Thyroid gland (tissue), 4 donors: ENCODE measurements at regions not wholly inside any gene's neighbourhood (a gene's known extent, or its start where the extent isn't known, plus 50 kb on each side); places are given as distances from the start of the nearest gene placed in this dataset.

ENCODE experiments used
- DNase-seq, 2 donors: peaks; one replicate each; pipeline ENCODE4 v3.0.0-alpha.2; 2019
- H3K27ac ChIP-seq, 3 donors: fragments of 200-600 bp; sonication (generic); 1 replicate in 2 of 3; 2 replicates in 1 of 3; pipeline ENCODE4 v1.5.1; 2016 to 2019; ENCODE audit warnings: mild to moderate bottlenecking in 1 of 3, moderate library complexity in 1 of 3
- H3K27me3 ChIP-seq: fragments of 200-600 bp; sonication (generic); one replicate; pipeline ENCODE4 v1.5.1; 2019
- H3K36me3 ChIP-seq, 2 donors: fragments of 200-600 bp; sonication (generic); one replicate each; pipeline ENCODE4 v1.5.1; 2016 to 2019
- H3K4me1 ChIP-seq, 2 donors: fragments of 200-600 bp; sonication (generic); one replicate each; pipeline ENCODE4 v1.5.1; 2017 to 2019
- H3K4me3 ChIP-seq, 3 donors: fragments of 200-600 bp; sonication (generic); replicated peaks in 1 of 3; 1 replicate in 2 of 3; 2 replicates in 1 of 3; pipeline ENCODE4 v1.5.1; 2016; ENCODE audit warnings: mild to moderate bottlenecking in 1 of 3
- H3K9me3 ChIP-seq: fragments of 200-600 bp; sonication (generic); one replicate; pipeline ENCODE4 v1.5.1; 2017
- POLR2A ChIP-seq, 2 donors: fragments of 450-650 bp; IDR thresholded peaks; one replicate each; pipeline ENCODE4 v1.6.1; 2017; ENCODE audit warnings: antibody characterized with exemption in 2 of 2, mild to moderate bottlenecking in 2 of 2, moderate library complexity in 1 of 2
- WGBS, 2 donors: methylation state at CpG; one replicate each; pipeline ENCODE4 v1.1.5; 2017; 5-methylcytosine and 5-hydroxymethylcytosine counted together
- intact Hi-C: fragments of 100-400 bp; cut with DNase I; formaldehyde crosslinking; loops from one replicate; pipeline ENCODE4 v1.15.1; 2023
- TF ChIP-seq, protein P1 (sequence below), 6 experiments: fragments of 200-600 bp in 3 of 6; fragments of 450-650 bp in 3 of 6; sonication (generic) in 3 of 6; IDR thresholded peaks; one replicate each; pipeline ENCODE4 v1.5.1; 2016 to 2019; ENCODE audit warnings: antibody characterized with exemption in 6 of 6, mild to moderate bottlenecking in 2 of 6, inconsistent platforms in 1 of 6, moderate library complexity in 1 of 6

DNA sequence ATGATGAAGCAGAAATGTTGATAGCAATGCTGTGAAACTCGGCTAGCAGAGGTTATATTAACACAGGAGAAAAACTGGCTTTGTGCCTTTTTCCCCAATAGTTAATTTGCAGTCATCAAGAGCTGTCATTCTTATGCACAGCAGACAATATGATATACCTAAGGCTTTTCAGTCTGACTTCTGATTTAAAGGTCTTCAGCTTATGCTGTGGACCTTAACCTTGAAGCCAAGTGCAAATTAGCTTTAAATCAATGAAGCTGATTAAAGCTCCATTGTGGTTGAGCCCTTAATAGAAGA is 171.6 kb upstream of the ID4 start:
- Histone ChIP-seq H3K36me3 (no peaks in the 10 kb centered on the region), H3K27me3 (no peaks in the 10 kb centered on the region), H3K4me3 (no peak overlapping the region), H3K27ac (no peak overlapping the region), H3K9me3 (no peaks in the 10 kb centered on the region), H3K4me1 (peaks cover 0 to 7% of the 10 kb centered on the region in 2 donors)
- no peak for DNase-seq
- intact Hi-C loops: no loop called here
- WGBS, 2 donors: 13 to 15% methylated on average over 1 of the region's 1 CpG
- no peak for TF ChIP-seq POLR2A (IDR thresholded peaks at IDR 0.05)
- TF ChIP-seq, protein P1, sequence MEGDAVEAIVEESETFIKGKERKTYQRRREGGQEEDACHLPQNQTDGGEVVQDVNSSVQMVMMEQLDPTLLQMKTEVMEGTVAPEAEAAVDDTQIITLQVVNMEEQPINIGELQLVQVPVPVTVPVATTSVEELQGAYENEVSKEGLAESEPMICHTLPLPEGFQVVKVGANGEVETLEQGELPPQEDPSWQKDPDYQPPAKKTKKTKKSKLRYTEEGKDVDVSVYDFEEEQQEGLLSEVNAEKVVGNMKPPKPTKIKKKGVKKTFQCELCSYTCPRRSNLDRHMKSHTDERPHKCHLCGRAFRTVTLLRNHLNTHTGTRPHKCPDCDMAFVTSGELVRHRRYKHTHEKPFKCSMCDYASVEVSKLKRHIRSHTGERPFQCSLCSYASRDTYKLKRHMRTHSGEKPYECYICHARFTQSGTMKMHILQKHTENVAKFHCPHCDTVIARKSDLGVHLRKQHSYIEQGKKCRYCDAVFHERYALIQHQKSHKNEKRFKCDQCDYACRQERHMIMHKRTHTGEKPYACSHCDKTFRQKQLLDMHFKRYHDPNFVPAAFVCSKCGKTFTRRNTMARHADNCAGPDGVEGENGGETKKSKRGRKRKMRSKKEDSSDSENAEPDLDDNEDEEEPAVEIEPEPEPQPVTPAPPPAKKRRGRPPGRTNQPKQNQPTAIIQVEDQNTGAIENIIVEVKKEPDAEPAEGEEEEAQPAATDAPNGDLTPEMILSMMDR (IDR thresholded peaks at IDR 0.05): no peak

GRCh38 chr6:19668710-19669109 is 168.5 kb upstream of the ID4 start:
- DNase-seq: no peak
- Histone ChIP-seq H3K36me3 (no peaks in the 10 kb centered on the region), H3K27me3 (no peaks in the 10 kb centered on the region), H3K9me3 (no peaks in the 10 kb centered on the region), H3K27ac (no peak overlapping the region), H3K4me1 (peaks cover 0 to 7% of the 10 kb centered on the region in 2 donors), H3K4me3 (no peak overlapping the region)
- intact Hi-C loops: no loop called here
- TF ChIP-seq POLR2A (IDR thresholded peaks at IDR 0.05): no peak
- TF ChIP-seq, protein P1 (IDR thresholded peaks at IDR 0.05): no peak

DNA sequence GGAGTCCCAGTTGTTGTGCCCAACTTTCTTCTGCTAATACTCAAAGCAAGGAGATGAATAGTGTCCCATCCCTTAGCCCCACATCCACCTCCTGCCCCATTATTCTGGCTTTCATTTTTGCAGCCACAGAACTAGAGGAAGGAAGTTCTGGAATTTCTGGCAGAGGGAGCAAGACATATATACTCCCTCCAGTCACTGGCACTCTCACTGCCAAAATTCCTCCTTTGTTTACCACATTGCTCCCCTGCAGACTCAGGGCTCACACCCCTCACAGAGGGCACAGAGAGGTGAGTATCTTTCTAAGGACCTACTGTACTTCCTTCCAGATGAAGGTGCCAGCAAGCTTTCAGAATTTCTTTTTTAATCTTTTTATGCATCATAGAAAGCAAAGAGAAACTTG is 168.0 kb upstream of the ID4 start:
- no peak for DNase-seq
- H3K27ac ChIP-seq: no peak overlapping the region
- H3K4me1 ChIP-seq: peaks cover 0 to 7% of the 10 kb centered on the region in 2 donors
- H3K9me3 ChIP-seq: no peaks in the 10 kb centered on the region
- no peaks in the 10 kb centered on the region for H3K27me3 ChIP-seq
- intact Hi-C loops: no loop called here
- no peak overlapping the region for H3K4me3 ChIP-seq
- no peaks in the 10 kb centered on the region for H3K36me3 ChIP-seq
- TF ChIP-seq, protein P1 (IDR thresholded peaks at IDR 0.05): no peak
- no peak for TF ChIP-seq POLR2A (IDR thresholded peaks at IDR 0.05)

- H3K27ac ChIP-seq: no peak overlapping the region
- intact Hi-C loops: no loop called here
- no peaks in the 10 kb centered on the region for H3K36me3 ChIP-seq
- TF ChIP-seq POLR2A (IDR thresholded peaks at IDR 0.05): no peak
- TF ChIP-seq, protein P1 (IDR thresholded peaks at IDR 0.05): no peak
- no peak for DNase-seq
- no peaks in the 10 kb centered on the region for H3K27me3 ChIP-seq
- no peaks in the 10 kb centered on the region for H3K9me3 ChIP-seq
- no peak overlapping the region for H3K4me3 ChIP-seq
- no peaks in the 10 kb centered on the region for H3K4me1 ChIP-seq
Observed at GRCh38 chr6:19682859-19683258, 154.3 kb upstream of the ID4 start.

DNA sequence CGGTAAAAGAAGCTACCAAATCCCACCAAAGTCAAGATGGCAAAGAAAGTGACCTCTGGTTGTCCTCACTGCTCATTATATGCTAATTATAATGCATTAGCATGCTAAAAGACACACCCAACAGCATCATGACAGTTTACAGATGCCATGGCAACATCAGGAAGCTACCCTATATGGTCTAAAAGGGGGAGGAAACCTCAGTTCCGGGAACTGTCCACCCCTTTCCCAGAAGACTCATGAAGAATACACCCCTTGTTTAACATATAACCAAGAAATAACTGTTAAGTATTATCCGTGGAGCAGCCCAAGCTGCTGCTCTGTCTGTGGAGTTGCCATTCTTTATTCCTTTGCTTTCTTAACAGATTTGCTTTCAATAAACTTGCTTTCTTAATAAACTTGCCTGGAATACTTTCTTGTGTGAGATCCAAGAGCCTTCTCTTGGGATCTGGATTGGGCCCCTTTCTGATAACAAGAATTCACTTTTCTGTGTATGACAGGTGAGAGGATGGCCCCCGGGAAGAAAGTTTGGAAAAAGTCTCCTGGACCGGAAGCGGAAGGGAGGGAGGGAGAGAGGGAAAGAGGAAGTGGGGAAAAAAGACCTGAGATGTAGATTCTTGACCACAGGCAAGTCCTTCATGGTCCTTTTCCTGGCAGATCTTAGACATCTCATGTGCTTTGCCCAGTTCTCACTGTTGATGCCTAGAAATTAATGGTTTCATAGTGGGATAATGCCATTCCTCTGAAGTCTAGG is 146.7 kb upstream of the ID4 start:
- intact Hi-C loops: no loop called here
- DNase-seq: no peak
- Histone ChIP-seq H3K27ac (no peak overlapping the region), H3K27me3 (no peaks in the 10 kb centered on the region), H3K4me1 (no peaks in the 10 kb centered on the region), H3K4me3 (no peak overlapping the region), H3K36me3 (no peaks in the 10 kb centered on the region), H3K9me3 (no peaks in the 10 kb centered on the region)
- no peak for TF ChIP-seq POLR2A (IDR thresholded peaks at IDR 0.05)
- TF ChIP-seq, protein P1 (IDR thresholded peaks at IDR 0.05): no peak
- WGBS, 2 donors: 74% methylated on average over 6 of the region's 6 CpGs
